GM04503 (cell line): ENCODE measurements at regions not wholly inside any gene's neighbourhood (a gene's known extent, or its start where the extent isn't known, plus 50 kb on each side); places are given as distances from the start of the nearest gene placed in this dataset.

Experiments used
- DNase-seq: peaks from one replicate; pipeline ENCODE4 v3.0.0-alpha.2; 2012; ENCODE audit warnings: low read depth

DNA sequence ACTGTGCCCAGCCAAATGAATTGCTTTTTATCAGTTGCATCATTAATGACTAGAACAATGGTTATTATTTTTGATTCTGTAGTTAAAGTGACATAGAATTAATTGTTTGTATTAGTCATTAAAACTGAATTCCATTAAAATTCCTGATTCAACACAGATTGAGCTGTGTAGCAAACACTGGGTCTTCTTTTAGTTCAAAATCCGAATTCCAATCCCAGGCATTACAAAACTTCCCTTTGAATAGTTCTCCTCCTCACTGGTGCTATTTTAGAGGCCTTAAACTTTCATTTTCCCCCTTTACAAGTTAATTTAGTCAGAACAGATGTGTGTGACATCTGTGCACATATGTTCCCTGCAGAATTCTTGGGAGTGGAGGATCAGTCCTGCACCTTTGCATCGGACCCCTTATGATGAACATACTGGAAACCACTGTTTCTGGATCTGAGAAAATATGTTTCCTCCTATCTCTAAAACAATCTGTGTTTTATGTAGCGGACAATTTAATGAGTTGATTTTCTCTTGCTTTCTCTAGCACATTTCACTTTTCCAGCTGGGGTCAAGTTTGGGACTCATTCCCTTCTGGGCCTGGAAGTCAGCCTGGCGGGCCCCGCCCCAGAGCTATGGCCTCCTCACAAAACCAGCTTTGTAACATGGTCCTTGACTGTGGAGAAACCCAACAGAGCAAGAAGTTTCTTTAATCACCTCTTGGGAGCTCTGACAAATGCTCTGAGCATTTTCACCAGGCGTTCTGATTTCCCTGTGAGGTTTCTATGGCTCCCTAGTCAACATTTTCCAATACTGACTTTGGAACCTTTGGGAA is 87.9 kb upstream of the MAMDC2 start:
- DNase-seq: no peak

GRCh38 chr9:69961843-69962242 is 81.8 kb upstream of the MAMDC2 start:
- no peak for DNase-seq

DNA sequence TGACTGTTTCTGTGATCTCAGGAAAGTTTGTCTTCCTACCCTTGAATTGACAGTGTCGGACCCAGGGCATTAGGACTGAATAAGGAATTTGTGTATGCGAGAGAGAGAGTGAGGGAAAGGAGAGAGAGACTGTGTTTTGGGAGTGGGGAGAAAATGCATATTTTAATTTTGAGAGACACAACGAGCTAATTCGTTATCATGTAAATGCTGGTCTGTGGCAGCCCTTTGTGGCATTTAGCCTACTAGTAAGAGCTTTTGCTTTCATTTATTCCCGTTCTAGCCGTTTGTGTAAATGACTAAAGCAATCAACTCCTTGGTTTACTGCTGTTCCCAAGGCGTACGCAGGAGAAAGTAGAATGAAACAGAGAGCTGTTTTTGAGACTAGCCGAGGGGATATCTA is 79.8 kb upstream of the MAMDC2 start:
- DNase-seq: no peak

DNA sequence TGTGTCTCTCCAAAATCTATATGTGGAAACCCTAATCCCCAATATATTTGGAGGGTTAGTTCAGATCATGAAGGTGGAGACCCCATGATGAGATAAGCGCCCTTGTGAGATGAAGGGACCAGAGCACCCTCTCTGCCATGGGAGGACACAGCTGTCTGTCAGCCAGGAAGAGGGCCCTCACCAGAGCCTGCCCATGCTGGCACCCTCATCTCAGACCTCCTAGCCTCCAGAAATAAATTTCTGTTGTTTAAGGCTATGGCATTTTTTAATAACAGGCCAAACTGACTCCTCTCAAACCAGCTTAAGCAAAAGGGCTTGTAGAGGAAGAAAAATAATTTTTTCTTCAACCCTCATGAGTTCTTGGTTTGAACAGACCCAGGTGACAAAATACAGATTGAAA is 79.2 kb upstream of the MAMDC2 start:
- no peak for DNase-seq

GRCh38 chr9:69965416-69966145 is 78.1 kb upstream of the MAMDC2 start:
- DNase-seq: no peak

DNA sequence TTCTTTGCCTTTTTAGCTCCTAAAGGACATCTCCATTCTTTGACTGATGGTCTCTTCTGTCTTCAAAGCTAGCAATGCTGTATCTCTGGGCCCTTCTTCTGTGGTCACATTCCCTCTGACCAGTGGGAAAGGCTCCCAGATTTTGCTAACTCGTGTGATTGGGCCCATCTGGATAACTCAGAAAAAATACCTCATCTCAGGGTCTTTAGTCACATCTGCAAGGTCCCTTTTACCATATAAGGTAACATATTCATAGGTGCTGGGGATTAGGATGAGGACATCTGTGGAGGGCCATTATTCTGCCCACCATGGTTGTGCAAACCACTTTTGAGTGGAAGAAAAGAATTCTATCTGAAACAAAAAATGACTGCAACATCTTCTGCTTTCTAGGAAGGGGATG is 76.3 kb upstream of the MAMDC2 start:
- no peak for DNase-seq

DNA sequence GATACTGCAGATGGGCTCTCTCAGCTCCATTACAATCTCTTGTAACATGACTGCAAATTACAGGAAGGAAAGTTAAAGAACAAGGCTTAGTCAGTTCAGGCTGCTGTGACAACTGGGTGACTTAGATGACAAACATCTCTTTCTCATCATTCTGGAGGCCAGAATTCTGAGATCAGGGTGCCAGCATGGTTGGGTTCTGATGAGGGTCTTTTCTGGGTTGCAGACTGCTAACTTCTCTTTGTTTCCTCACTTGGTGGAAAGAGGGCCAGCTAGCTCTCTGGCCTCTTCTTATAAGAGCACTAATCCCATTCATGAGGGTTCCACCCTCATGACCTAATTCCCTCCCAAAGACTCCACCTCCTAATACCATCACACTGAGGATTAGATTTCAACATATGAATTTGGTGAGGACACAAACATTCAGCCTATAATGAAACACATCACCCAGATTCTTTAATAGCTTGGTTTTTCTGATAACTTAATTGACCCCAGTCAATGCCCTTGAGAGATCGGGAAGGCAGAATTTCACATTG is 73.6 kb upstream of the MAMDC2 start:
- DNase-seq: no peak

GRCh38 chr9:69971643-69972449 is 71.8 kb upstream of the MAMDC2 start:
- DNase-seq: no peak

DNA sequence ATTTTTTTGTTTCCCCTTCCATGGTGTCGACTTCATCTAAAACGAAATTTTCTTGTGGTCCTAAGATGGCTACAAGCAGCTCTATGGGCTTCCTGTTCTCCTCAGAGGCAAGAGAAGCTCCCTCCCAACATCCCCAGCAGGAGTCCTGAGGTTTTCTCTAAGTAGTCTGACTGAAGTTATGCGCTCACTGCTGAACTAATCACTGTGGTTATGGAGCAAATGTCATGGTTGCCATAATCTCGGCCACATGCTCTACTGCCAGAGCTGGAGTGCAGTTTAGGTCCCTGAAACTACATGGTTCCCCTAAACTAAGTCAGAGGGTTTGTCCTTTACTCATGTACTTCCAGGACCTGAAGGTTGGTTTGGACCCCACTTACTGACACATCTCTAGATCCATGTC is 68.0 kb upstream of the MAMDC2 start:
- DNase-seq: no peak

DNA sequence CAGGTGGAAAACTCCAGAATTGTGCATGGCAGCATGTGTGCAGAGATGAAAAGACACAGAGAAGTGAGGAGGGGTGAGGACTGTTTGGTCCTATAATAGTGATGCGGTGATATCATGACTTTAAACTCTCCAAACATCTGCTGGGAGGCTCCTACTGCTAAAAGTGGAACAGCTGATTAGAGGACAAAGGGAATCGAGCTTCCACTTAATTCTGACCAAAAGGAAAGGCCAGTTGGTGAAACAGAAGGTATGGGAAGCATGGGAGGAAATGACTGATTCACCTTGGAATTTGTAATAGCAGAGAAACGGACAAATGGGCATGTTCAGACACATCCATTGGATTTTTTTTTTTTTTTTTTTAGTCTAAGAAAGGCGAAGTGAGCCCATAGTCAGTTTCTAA is 67.5 kb upstream of the MAMDC2 start:
- DNase-seq: peak; percentile 84

DNA sequence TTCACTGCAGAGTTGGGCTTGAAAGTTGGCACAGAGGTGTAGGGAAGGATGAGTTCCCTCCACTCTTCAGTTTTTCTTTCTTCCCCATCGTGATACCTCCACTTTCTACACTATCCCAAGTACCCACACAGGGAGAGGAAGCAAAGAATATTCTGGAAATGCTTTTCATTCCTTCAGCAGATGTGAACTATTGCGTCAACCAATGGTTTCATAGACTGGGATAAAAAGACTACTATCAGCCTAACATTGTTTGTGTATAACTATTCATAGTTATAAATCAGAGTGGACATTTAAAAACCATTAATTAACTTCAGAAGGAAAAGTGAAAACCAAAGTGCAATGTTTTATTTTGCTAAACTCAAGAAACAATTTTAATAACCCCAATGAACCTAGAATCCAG is 63.6 kb upstream of the MAMDC2 start:
- DNase-seq: peak; percentile 50

DNA sequence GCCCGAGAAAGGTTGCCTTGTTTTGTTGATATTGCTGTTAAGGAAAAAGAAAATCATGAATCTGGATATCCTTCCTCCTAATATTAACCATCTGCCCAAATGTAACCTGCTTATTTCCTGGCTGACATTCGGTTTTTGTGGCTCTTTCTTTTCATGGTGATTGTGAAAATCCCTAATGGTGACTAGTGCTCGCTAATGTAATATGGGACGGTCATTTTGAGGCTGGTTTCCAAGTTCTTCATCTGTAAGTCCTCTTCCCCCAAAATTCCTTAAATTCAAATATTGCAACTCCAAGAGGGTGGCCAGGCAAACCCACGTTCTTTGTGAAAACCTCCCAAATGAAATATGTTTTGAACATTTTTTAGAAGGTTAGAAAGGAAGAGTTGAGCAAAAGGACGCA is 63.1 kb upstream of the MAMDC2 start:
- no peak for DNase-seq

- DNase-seq: no peak
Measured at GRCh38 chr9:69981686-69982445, 61.8 kb upstream of the MAMDC2 start.

GRCh38 chr9:69984831-69985230 is 58.8 kb upstream of the MAMDC2 start:
- no peak for DNase-seq

- no peak for DNase-seq
Measured at GRCh38 chr9:69985971-69986370, 57.7 kb upstream of the MAMDC2 start.

DNA sequence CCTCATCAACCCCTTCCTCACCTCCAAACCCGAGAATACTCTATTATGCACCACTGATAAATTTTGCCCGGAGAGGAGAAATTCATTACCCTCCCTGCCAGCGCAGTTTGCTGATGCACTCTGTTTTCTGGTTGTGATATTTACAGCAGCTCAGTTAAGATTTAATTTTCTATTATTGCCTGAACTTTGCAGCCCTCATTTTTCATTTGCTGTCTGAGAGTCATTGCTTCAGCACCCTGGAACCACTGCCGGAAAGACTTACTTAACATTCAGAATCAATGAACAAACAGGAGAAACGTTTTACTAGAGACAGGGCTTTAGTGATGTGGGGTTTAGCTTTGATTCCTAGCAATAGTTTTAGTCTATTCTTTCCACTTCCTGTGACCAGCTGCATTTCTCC is 56.7 kb upstream of the MAMDC2 start:
- DNase-seq: no peak

DNA sequence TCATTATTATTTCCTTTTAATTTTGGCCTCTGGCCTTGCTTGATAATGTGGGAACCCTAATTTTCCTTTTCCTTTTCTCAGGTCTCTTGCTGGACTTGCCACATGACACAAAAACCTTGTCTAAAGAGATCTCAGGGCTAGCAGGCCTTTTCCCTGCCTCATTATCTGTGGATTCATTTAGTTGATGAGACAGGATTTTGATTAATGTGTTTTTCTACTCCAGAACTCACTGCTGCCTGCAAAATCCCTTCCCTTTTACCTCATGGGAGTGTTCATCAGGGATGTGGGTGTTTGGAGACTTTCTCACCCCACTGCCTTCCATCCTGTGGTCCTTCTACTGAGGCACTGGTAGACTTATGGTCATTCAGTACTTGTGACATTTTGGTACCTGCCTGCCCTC is 56.2 kb upstream of the MAMDC2 start:
- DNase-seq: no peak

DNA sequence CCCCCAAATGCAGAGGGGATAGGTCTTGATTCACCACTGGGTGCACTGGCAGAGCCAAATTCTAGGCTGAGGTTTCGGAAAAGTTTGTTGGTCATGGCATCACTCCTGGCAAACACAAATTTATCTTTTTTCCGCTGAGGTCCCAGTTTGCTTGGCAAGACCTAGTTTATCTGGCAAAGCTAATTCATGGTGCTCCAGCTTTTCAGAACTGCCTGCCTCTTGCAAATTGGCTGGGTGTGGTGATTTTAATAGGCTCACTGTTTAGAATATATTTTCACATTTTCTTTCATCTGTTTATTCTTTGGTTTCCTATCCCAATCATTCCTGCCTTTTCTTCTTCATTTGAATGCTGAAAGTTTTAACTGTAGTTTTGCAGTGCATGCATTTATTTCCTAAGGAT is 50.5 kb upstream of the MAMDC2 start:
- DNase-seq: no peak
